ENCODE measurements at regions not wholly inside any gene's neighbourhood (a gene's known extent, or its start where the extent isn't known, plus 50 kb on each side); places are given as distances from the start of the nearest gene placed in this dataset.
"Not testable (repeated sequence)": the region's sequence is repeated elsewhere in the genome, so short reads cannot be mapped to it uniquely, and the experiment has no call there.

DNA sequence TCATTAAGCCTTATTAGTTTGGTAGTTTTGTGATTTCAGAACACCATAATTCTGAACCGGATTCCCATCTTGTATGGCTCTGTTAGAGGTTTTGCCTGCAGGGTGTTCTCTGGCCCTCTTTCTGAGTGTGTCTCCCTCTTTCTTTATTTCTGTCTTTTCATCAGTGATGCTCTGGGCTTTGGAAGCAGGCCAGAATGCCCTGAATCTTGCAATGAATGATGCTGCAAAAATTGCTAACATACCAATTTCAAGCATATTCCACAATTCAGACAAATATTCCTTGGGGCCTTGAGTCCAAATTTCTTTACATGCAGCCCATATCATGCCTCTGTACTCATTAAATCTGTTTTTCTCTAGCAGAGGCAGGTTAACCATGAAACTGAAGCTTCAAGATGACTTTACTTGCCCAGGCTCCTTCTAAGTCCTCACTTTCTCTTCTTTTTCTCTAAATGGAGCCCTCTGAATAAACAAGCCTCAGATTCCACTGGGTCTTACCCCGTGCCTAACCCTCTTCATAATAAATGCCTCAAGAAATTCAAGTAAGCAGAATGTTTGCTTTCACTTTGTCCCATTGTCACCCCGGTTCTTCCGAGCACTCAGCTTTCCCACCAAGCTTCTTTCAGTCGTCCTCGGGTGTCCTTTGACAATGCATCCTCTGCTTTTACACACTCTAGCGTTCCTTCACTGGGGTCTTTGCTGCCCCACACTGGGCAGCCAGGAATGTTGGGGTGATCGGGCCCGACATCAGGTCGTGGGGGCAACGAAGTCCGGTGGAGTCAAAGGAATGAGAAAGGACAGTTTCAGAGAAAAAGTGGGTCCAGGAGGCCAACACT lies 78.8 kb upstream of the SLC38A4 start:
- Histone ChIP-seq H3K36me3 (ENCODE audit: control insufficient read depth, insufficient read depth, low read length) (no peaks in the 10 kb centered on the region), H3K9me3 (no peaks in the 10 kb centered on the region), H3K27me3 (replicated peaks; ENCODE audit: control insufficient read depth, insufficient read depth, low read length) (no peaks in the 10 kb centered on the region; the same call in 1 of the 2 replicates), H3K4me3 (ENCODE audit: low read depth, low read length) (no peak overlapping the region), H3K4me1 (no peaks in the 10 kb centered on the region; the same call in 1 of the 2 replicates)
- no peaks in the 10 kb centered on the region for H3K36me3 Mint-ChIP-seq (ENCODE audit: insufficient read depth, unreplicated experiment)
- H3K27me3 Mint-ChIP-seq (ENCODE audit: insufficient read depth, unreplicated experiment), result peaks cover 13% of the 10 kb centered on the region
- ChIA-PET POLR2A (no interaction called here), CTCF (interaction anchor here (0.6 kb wide), 1 partner anchor 25 kb away, joined by 3 read pairs; no protein-coding TSS in a partner anchor)
- no TSS peak for BruUV-seq (replicated peaks)
- intact Hi-C loops (cut with micrococcal nuclease; ENCODE audit: unreplicated experiment), result no loop called here
- peaks cover 12% of the 10 kb centered on the region for H3K4me1 Mint-ChIP-seq (ENCODE audit: low read depth, unreplicated experiment)
- H3K9me3 Mint-ChIP-seq (ENCODE audit: unreplicated experiment), result peaks cover 14% of the 10 kb centered on the region
- DNase-seq, result no peak
- H3K4me3 Mint-ChIP-seq (ENCODE audit: unreplicated experiment), result no peak overlapping the region
- TF ChIP-seq, protein P1, sequence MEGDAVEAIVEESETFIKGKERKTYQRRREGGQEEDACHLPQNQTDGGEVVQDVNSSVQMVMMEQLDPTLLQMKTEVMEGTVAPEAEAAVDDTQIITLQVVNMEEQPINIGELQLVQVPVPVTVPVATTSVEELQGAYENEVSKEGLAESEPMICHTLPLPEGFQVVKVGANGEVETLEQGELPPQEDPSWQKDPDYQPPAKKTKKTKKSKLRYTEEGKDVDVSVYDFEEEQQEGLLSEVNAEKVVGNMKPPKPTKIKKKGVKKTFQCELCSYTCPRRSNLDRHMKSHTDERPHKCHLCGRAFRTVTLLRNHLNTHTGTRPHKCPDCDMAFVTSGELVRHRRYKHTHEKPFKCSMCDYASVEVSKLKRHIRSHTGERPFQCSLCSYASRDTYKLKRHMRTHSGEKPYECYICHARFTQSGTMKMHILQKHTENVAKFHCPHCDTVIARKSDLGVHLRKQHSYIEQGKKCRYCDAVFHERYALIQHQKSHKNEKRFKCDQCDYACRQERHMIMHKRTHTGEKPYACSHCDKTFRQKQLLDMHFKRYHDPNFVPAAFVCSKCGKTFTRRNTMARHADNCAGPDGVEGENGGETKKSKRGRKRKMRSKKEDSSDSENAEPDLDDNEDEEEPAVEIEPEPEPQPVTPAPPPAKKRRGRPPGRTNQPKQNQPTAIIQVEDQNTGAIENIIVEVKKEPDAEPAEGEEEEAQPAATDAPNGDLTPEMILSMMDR (IDR thresholded peaks at IDR 0.05; ENCODE audit: insufficient read depth in 1 of 2, low read depth in 1 of 2, low read length in 1 of 2, severe bottlenecking in 1 of 2, unreplicated experiment in 1 of 2), result no peak
- H3K27ac Mint-ChIP-seq (ENCODE audit: unreplicated experiment), result no peak overlapping the region

- H3K36me3 Mint-ChIP-seq (ENCODE audit: insufficient read depth, unreplicated experiment); intact Hi-C loops (cut with micrococcal nuclease; ENCODE audit: unreplicated experiment); H3K4me3 Mint-ChIP-seq (ENCODE audit: unreplicated experiment); POLR2A ChIA-PET; CTCF ChIA-PET; H3K27me3 ChIP-seq (replicated peaks; ENCODE audit: control insufficient read depth, insufficient read depth, low read length); H3K9me3 ChIP-seq; DNase-seq; H3K27ac Mint-ChIP-seq (ENCODE audit: unreplicated experiment); H3K4me3 ChIP-seq (ENCODE audit: low read depth, low read length); H3K36me3 ChIP-seq (ENCODE audit: control insufficient read depth, insufficient read depth, low read length); H3K4me1 ChIP-seq; BruUV-seq (replicated peaks): not testable (repeated sequence)
- H3K27me3 Mint-ChIP-seq (ENCODE audit: insufficient read depth, unreplicated experiment), result peaks cover 10% of the 10 kb centered on the region
- peaks cover 12% of the 10 kb centered on the region for H3K4me1 Mint-ChIP-seq (ENCODE audit: low read depth, unreplicated experiment)
- peaks cover 14% of the 10 kb centered on the region for H3K9me3 Mint-ChIP-seq (ENCODE audit: unreplicated experiment)
These were observed 79.4 kb upstream of the SLC38A4 start for GRCh38 chr12:46905239-46905627.

GRCh38 chr12:46907791-46908190 lies 82.0 kb upstream of the SLC38A4 start:
- no peaks in the 10 kb centered on the region for H3K36me3 ChIP-seq (ENCODE audit: control insufficient read depth, insufficient read depth, low read length)
- Mint-ChIP-seq H3K4me3 (ENCODE audit: unreplicated experiment) (no peak overlapping the region), H3K27ac (ENCODE audit: unreplicated experiment) (no peak overlapping the region), H3K9me3 (ENCODE audit: unreplicated experiment) (peaks cover 30% of the 10 kb centered on the region), H3K36me3 (ENCODE audit: insufficient read depth, unreplicated experiment) (no peaks in the 10 kb centered on the region), H3K4me1 (ENCODE audit: low read depth, unreplicated experiment) (peaks cover 12% of the 10 kb centered on the region), H3K27me3 (ENCODE audit: insufficient read depth, unreplicated experiment) (no peaks in the 10 kb centered on the region)
- no peak overlapping the region for H3K4me3 ChIP-seq (ENCODE audit: low read depth, low read length)
- no peak for DNase-seq
- ChIA-PET POLR2A (no interaction called here), CTCF (no interaction called here)
- intact Hi-C loops (cut with micrococcal nuclease; ENCODE audit: unreplicated experiment), result no loop called here
- H3K27me3 ChIP-seq (replicated peaks; ENCODE audit: control insufficient read depth, insufficient read depth, low read length), result no peaks in the 10 kb centered on the region
- TF ChIP-seq, protein P1 (IDR thresholded peaks at IDR 0.05; ENCODE audit: insufficient read depth in 1 of 2, low read depth in 1 of 2, low read length in 1 of 2, severe bottlenecking in 1 of 2, unreplicated experiment in 1 of 2), result no peak
- no TSS peak for BruUV-seq (replicated peaks)
- H3K9me3 ChIP-seq, result 0 out of 2 replicates have a peak, but pooled peaks cover 10% of the 10 kb centered on the region
- H3K4me1 ChIP-seq, result no peaks in the 10 kb centered on the region; the same call in 1 of the 2 replicates

Data from Caco-2 (cell line).